Stomach (tissue), 4 donors: ENCODE measurements at regions not wholly inside any gene's neighbourhood (a gene's known extent, or its start where the extent isn't known, plus 50 kb on each side); places are given as distances from the start of the nearest gene placed in this dataset.

Experiments
- CTCF ChIP-seq, 7 experiments: fragments of 450-650 bp in 4 of 7; fragments of 200-600 bp in 3 of 7; sonication (generic) in 3 of 7; IDR thresholded peaks; one replicate each; pipeline ENCODE4 v1.5.1; 2016 to 2019; ENCODE audit warnings: antibody characterized with exemption in 7 of 7, control low read depth in 2 of 7, mild to moderate bottlenecking in 1 of 7
- EP300 ChIP-seq: sonication (generic); formaldehyde crosslinking; IDR thresholded peaks from one replicate; pipeline ENCODE4 v1.6.1; 2017; ENCODE audit warnings: antibody characterized with exemption
- POLR2A ChIP-seq, 4 donors: fragments of 450-650 bp; IDR thresholded peaks; one replicate each; pipeline ENCODE4 v1.6.1; 2016; ENCODE audit warnings: antibody characterized with exemption in 4 of 4, control low read depth in 2 of 4, mild to moderate bottlenecking in 1 of 4, moderate library complexity in 1 of 4

GRCh38 chr1:228879164-228879563, 143.9 kb downstream of the RHOU start:
- TF ChIP-seq CTCF (IDR thresholded peaks at IDR 0.05) (no peak), POLR2A (IDR thresholded peaks at IDR 0.05) (no peak), EP300 (no peak)
